ENCODE measurements at regions not wholly inside any gene's neighbourhood (a gene's known extent, or its start where the extent isn't known, plus 50 kb on each side); places are given as distances from the start of the nearest gene placed in this dataset.
"Not testable (repeated sequence)": the region's sequence is repeated elsewhere in the genome, so short reads cannot be mapped to it uniquely, and the experiment has no call there.

DNA sequence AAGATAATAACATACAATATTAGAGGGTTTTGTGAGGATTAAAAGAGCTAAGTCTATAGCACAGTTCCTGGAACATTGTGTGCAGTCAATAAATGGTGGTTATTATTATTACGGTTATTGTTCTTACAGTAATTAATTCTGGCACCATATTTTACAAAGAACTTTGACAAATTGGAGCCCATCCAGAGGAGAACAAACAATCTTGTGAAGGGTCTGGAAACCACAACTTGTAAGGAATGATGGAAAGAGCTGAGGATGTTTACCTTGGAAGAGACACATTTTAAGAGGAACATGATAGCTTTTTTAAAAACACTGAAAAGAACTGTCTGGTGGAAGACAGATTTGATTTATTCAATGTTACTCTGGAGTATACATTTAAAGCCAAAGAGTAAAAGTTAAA lies 150.5 kb upstream of the KRR1 start:
- no peaks in the 10 kb centered on the region for H3K27me3 ChIP-seq (ENCODE audit: control insufficient read depth in 1 of 2, insufficient read depth in 2 of 2, low read length in 2 of 2)
- H3K27ac ChIP-seq (ENCODE audit: low read depth, low read length), result no peak overlapping the region
- H3K4me3 ChIP-seq (ENCODE audit: low read depth in 1 of 2, low read length in 2 of 2), result no peak overlapping the region
- H3K9ac ChIP-seq (ENCODE audit: low read length), result no peak overlapping the region
- no peaks in the 10 kb centered on the region for H3K4me1 ChIP-seq (ENCODE audit: insufficient read depth, low read length)
- no peaks in the 10 kb centered on the region for H3K9me3 ChIP-seq (ENCODE audit: low read length)
- no peaks in the 10 kb centered on the region for H3K36me3 ChIP-seq (ENCODE audit: insufficient read depth, low read length)

DNA sequence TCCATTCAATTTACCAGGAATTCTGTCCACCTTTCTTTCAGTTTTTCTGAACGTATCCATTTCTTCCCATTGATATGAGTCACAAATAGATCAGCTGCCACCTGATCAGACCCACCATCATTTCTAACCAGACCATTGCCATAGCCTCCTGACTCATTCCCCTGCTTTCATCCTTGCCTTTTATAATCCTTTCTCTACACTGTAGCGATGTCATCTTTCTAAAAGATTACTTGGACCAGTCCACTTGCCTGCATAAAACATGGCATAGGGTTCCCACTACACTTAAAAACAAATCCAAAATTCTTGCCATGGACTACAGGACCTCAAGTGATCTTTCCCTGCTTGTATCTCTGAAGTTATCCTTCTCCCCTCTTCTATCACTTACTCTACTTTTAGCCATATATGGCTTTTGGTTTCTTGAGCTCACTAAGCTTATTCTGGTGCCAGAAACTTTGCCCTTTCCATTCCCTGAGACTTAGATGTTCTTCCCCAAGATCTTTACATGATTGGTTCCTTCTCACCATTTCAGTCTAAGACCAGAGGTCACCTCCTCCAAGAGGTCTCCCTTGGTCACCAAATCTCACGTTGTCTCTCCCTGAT lies 149.5 kb upstream of the KRR1 start:
- H3K9me3 ChIP-seq (ENCODE audit: low read length), result no peaks in the 10 kb centered on the region
- H3K4me3 ChIP-seq (ENCODE audit: low read depth in 1 of 2, low read length in 2 of 2), result no peak overlapping the region
- no peak overlapping the region for H3K27ac ChIP-seq (ENCODE audit: low read depth, low read length)
- H3K4me1 ChIP-seq (ENCODE audit: insufficient read depth, low read length), result no peaks in the 10 kb centered on the region
- no peaks in the 10 kb centered on the region for H3K27me3 ChIP-seq (ENCODE audit: control insufficient read depth in 1 of 2, insufficient read depth in 2 of 2, low read length in 2 of 2)
- H3K9ac ChIP-seq (ENCODE audit: low read length), result no peak overlapping the region
- no peaks in the 10 kb centered on the region for H3K36me3 ChIP-seq (ENCODE audit: insufficient read depth, low read length)

DNA sequence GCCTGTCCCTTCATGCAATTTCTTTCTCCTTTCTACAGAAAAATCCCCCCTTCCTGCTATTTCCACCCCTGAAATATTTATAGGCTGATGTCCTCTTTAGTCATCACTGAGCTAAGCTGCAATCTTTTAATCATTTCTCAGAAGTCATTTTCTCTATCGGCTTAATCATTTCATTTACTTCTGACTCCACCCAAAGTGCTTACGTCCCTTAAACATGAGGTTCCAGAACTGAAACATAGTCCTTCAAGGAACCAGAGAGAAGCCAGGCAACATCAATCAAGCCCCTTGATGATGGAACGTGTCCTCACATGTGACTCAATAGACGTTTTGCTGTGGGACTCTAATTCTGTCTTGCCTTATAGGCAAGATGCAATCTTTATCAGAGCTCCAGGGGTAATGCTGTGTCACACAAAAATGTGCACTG lies 148.7 kb upstream of the KRR1 start:
- no peaks in the 10 kb centered on the region for H3K4me1 ChIP-seq (ENCODE audit: insufficient read depth, low read length)
- H3K36me3 ChIP-seq (ENCODE audit: insufficient read depth, low read length), result no peaks in the 10 kb centered on the region
- H3K9ac ChIP-seq (ENCODE audit: low read length), result no peak overlapping the region
- no peak overlapping the region for H3K27ac ChIP-seq (ENCODE audit: low read depth, low read length)
- H3K27me3 ChIP-seq (ENCODE audit: control insufficient read depth in 1 of 2, insufficient read depth in 2 of 2, low read length in 2 of 2), result no peaks in the 10 kb centered on the region
- no peak overlapping the region for H3K4me3 ChIP-seq (ENCODE audit: low read depth in 1 of 2, low read length in 2 of 2)
- no peaks in the 10 kb centered on the region for H3K9me3 ChIP-seq (ENCODE audit: low read length)

DNA sequence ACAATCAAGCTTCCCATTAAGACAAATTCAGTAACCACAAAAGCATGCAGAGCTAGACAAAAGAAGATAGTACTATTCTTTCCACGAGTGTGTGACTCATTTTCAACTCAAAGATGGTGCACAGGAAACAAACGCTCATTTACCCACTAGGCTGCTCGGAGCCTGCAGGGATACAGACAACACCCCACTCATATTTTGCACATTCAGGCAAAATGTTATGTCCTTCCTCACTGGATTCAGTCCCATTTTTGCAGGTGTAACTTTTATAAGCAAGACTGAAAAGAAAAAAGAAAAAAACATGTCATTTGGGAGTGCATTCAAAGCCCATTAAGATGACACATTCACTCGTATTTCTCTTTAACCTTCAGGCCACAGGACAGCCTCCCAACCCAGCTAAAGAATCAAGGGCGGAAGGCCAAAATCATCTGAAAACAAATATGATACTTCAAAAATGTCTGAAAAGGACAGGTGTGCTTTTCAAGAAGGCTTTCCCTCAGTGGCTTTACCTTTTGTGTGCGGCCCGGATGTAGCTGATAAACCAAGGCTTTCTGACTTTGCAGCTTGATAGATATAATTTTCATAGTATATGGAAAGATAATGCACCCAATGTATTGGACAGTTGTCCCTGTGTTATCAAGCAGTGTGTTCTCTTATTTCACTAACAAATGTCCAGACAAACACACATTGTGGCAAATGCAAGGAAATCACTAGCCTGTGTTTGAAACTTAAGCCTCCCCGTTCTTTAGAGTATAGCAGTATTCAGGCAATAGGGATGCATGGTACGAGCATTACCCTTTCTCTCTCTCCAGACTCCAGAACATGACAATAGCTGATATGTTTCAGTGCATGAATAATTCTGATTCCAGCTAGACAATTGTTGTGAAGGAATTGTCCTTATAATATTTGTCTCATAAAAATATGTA lies 147.8 kb upstream of the KRR1 start:
- Histone ChIP-seq H3K4me1 (ENCODE audit: insufficient read depth, low read length) (no peaks in the 10 kb centered on the region), H3K27ac (ENCODE audit: low read depth, low read length) (no peak overlapping the region), H3K27me3 (ENCODE audit: control insufficient read depth in 1 of 2, insufficient read depth in 2 of 2, low read length in 2 of 2) (no peaks in the 10 kb centered on the region), H3K36me3 (ENCODE audit: insufficient read depth, low read length) (no peaks in the 10 kb centered on the region), H3K9ac (ENCODE audit: low read length) (no peak overlapping the region), H3K9me3 (ENCODE audit: low read length) (no peaks in the 10 kb centered on the region), H3K4me3 (ENCODE audit: low read depth in 1 of 2, low read length in 2 of 2) (no peak overlapping the region)

DNA sequence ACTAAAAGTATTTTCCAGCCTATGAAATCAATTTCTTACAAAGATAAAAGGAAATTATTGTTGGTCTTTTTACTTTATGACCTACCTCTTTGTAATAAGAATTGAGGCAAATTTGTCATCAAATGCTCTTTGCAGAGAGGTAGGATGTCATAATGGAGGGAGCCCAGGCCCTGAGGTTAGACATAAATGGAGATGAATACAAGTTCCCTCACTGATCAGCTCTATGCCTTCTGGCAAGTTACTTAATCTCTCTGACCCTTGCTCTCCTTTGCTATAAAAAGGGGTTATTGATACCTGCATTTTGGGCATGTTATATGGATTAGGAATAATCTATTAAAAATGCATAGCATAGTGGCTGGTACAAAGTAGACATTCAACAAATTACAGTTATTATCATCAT lies 146.9 kb upstream of the KRR1 start:
- no peaks in the 10 kb centered on the region for H3K4me1 ChIP-seq (ENCODE audit: insufficient read depth, low read length)
- no peaks in the 10 kb centered on the region for H3K27me3 ChIP-seq (ENCODE audit: control insufficient read depth in 1 of 2, insufficient read depth in 2 of 2, low read length in 2 of 2)
- no peaks in the 10 kb centered on the region for H3K9me3 ChIP-seq (ENCODE audit: low read length)
- no peak overlapping the region for H3K27ac ChIP-seq (ENCODE audit: low read depth, low read length)
- no peaks in the 10 kb centered on the region for H3K36me3 ChIP-seq (ENCODE audit: insufficient read depth, low read length)
- no peak overlapping the region for H3K9ac ChIP-seq (ENCODE audit: low read length)
- no peak overlapping the region for H3K4me3 ChIP-seq (ENCODE audit: low read depth in 1 of 2, low read length in 2 of 2)

DNA sequence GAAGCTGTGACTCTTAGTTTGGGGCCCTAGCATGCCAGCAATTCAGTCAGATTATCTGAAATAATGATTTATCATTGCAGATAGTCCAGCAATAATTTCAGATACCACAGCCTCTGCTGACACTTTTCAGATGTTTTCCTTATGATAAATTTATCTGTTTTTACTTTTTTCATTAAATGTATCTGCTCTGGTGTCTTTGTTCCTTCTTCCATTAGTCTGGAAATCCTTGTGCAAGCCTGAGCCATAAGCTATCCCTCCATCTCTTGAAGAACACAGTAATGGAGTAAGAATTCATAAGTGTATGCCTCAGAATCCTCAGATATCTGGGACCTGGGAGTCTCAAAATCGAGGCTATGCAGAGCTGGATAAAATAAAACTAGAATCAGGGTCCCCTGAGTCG lies 146.4 kb upstream of the KRR1 start:
- H3K27me3 ChIP-seq (ENCODE audit: control insufficient read depth in 1 of 2, insufficient read depth in 2 of 2, low read length in 2 of 2), result no peaks in the 10 kb centered on the region
- no peaks in the 10 kb centered on the region for H3K9me3 ChIP-seq (ENCODE audit: low read length)
- H3K4me3 ChIP-seq (ENCODE audit: low read depth in 1 of 2, low read length in 2 of 2), result no peak overlapping the region
- no peaks in the 10 kb centered on the region for H3K36me3 ChIP-seq (ENCODE audit: insufficient read depth, low read length)
- H3K27ac ChIP-seq (ENCODE audit: low read depth, low read length), result no peak overlapping the region
- H3K4me1 ChIP-seq (ENCODE audit: insufficient read depth, low read length), result no peaks in the 10 kb centered on the region
- no peak overlapping the region for H3K9ac ChIP-seq (ENCODE audit: low read length)

DNA sequence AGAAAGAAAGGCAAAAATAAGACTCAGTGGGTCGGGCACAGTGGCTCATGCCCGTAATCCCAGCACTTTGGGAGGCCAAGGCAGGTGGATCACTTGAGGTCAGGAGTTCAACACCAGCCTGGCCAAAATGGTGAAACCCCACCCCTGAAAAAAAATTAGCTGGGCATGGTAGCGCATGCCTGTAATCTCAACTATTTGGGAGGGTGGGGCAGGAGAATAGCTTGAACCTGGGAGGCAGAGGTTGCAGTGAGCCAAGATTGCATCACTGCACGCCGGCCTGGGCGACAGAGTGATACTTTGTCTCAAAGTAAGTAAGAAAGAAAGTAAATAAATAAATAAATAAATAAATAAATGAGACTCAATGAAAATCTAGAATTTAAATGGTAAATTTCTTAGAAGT lies 145.9 kb upstream of the KRR1 start:
- not testable (repeated sequence) for H3K9me3 ChIP-seq (ENCODE audit: low read length); H3K9ac ChIP-seq (ENCODE audit: low read length); H3K27me3 ChIP-seq (ENCODE audit: control insufficient read depth in 1 of 2, insufficient read depth in 2 of 2, low read length in 2 of 2); H3K27ac ChIP-seq (ENCODE audit: low read depth, low read length); H3K4me1 ChIP-seq (ENCODE audit: insufficient read depth, low read length); H3K4me3 ChIP-seq (ENCODE audit: low read depth in 1 of 2, low read length in 2 of 2); H3K36me3 ChIP-seq (ENCODE audit: insufficient read depth, low read length)

DNA sequence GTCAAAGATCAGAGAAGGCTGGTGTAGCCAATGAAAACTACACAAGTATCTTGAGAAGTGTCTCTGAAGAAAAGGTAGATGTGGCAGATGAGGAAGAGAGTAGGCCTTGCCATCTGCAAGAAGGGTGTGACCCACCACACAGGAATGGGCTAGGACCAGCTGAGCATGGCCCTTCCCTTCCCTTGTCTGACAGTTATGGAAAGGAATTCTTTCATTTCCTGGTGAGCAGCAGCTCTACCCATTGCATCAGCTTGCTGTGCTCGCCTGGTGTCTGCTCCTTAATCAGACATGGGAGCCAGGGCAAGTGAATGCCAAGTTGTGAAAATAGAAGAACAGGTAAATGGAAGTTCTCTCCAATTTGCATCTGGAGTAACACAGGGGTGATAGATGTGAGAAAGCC lies 145.2 kb upstream of the KRR1 start:
- Histone ChIP-seq H3K36me3 (ENCODE audit: insufficient read depth, low read length) (no peaks in the 10 kb centered on the region), H3K9me3 (ENCODE audit: low read length) (no peaks in the 10 kb centered on the region), H3K4me3 (ENCODE audit: low read depth in 1 of 2, low read length in 2 of 2) (no peak overlapping the region), H3K9ac (ENCODE audit: low read length) (no peak overlapping the region), H3K4me1 (ENCODE audit: insufficient read depth, low read length) (no peaks in the 10 kb centered on the region), H3K27me3 (ENCODE audit: control insufficient read depth in 1 of 2, insufficient read depth in 2 of 2, low read length in 2 of 2) (no peaks in the 10 kb centered on the region), H3K27ac (ENCODE audit: low read depth, low read length) (no peak overlapping the region)

DNA sequence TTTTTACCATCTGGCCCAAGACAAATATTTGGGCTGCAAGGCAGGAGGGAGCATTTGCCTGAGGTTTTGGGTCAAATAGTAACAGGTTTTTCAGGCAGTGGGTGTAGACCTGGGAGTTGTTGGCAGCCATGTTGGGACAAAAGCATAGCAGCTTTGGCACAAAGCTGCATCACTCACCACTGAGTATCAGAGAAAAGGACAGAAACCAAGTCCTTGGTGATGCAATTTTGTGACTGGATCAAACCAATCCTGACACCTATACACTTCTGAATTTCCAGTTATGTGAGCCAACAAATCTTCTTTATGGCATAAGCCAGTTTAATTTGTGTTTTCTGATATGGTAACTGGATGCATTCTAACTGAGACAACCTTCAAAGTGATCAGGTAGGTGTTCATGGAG lies 144.8 kb upstream of the KRR1 start:
- no peaks in the 10 kb centered on the region for H3K4me1 ChIP-seq (ENCODE audit: insufficient read depth, low read length)
- no peaks in the 10 kb centered on the region for H3K9me3 ChIP-seq (ENCODE audit: low read length)
- no peak overlapping the region for H3K9ac ChIP-seq (ENCODE audit: low read length)
- no peak overlapping the region for H3K4me3 ChIP-seq (ENCODE audit: low read depth in 1 of 2, low read length in 2 of 2)
- no peak overlapping the region for H3K27ac ChIP-seq (ENCODE audit: low read depth, low read length)
- no peaks in the 10 kb centered on the region for H3K36me3 ChIP-seq (ENCODE audit: insufficient read depth, low read length)
- H3K27me3 ChIP-seq (ENCODE audit: control insufficient read depth in 1 of 2, insufficient read depth in 2 of 2, low read length in 2 of 2), result no peaks in the 10 kb centered on the region

DNA sequence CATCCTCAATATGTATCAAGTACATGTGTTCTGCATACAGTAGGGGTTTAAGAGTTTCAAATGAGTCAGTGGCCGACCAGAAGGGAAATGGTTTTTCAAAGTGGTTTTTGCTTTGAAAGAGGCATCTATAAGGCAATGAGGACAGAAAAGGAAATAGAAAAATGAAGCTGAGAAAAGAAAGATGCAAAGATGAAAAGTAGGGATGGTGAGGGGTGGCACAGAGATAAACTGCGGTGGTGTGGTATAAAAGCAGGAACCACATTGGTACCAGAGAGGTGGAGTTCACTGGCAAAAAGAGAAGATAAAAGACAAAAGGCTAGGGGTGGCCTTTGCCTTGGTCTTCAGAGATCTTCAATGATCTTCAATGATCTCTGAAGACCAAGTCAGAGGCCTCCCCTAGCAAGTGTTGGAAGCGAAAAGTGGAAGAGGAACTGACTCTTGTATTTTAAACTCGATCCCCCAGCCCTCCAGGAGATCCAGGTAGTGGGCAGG lies 144.0 kb upstream of the KRR1 start:
- Histone ChIP-seq H3K36me3 (ENCODE audit: insufficient read depth, low read length) (no peaks in the 10 kb centered on the region), H3K27ac (ENCODE audit: low read depth, low read length) (no peak overlapping the region), H3K4me1 (ENCODE audit: insufficient read depth, low read length) (no peaks in the 10 kb centered on the region), H3K9me3 (ENCODE audit: low read length) (no peaks in the 10 kb centered on the region), H3K27me3 (ENCODE audit: control insufficient read depth in 1 of 2, insufficient read depth in 2 of 2, low read length in 2 of 2) (no peaks in the 10 kb centered on the region), H3K4me3 (ENCODE audit: low read depth in 1 of 2, low read length in 2 of 2) (no peak overlapping the region), H3K9ac (ENCODE audit: low read length) (no peak overlapping the region)

DNA sequence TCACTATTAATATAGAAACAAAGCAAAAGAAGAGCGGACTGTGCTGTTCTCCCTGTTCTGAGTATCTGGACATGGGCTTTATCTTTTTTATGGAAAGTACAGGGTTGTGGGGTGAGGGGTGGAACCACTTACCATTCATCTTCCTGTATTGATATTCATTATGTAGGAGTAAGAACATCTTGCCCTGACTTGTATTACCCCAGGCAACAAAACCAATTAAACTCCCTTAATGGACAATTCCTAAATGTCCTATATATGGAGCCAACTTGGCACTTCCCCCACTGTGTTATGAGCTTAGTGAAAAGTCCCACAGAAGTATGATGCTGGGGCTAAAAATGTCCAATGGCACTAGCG lies 139.9 kb upstream of the KRR1 start:
- Histone ChIP-seq H3K9ac (ENCODE audit: low read length) (no peak overlapping the region), H3K4me3 (ENCODE audit: low read depth in 1 of 2, low read length in 2 of 2) (no peak overlapping the region), H3K4me1 (ENCODE audit: insufficient read depth, low read length) (no peaks in the 10 kb centered on the region), H3K9me3 (ENCODE audit: low read length) (no peaks in the 10 kb centered on the region), H3K36me3 (ENCODE audit: insufficient read depth, low read length) (no peaks in the 10 kb centered on the region), H3K27me3 (ENCODE audit: control insufficient read depth in 1 of 2, insufficient read depth in 2 of 2, low read length in 2 of 2) (no peaks in the 10 kb centered on the region), H3K27ac (ENCODE audit: low read depth, low read length) (no peak overlapping the region)
